ENCODE measurements at regions not wholly inside any gene's neighbourhood (a gene's known extent, or its start where the extent isn't known, plus 50 kb on each side); places are given as distances from the start of the nearest gene placed in this dataset.

- Histone ChIP-seq H4K20me1 (ENCODE audit: insufficient read depth, low read length) (no peaks in the 10 kb centered on the region), H3K4me3 (ENCODE audit: low read length) (peak overlapping the region; percentile 41), H3K27me3 (ENCODE audit: low read depth, low read length) (no peaks in the 10 kb centered on the region), H3K36me3 (replicated peaks; ENCODE audit: low read depth, low read length) (no peaks in the 10 kb centered on the region), H3K4me2 (ENCODE audit: low read length) (peak overlapping the region; percentile 65), H2AFZ (ENCODE audit: low read depth, low read length) (peak overlapping the region; percentile 31; the same call in 1 of the 2 replicates), H3K9me3 (ENCODE audit: insufficient read depth, low read length) (no peaks in the 10 kb centered on the region), H3K9ac (ENCODE audit: low read length) (peak overlapping the region; percentile 63; the same call in 1 of the 2 replicates), H3K79me2 (ENCODE audit: low read length) (no peaks in the 10 kb centered on the region), H3K27ac (ENCODE audit: low read length) (peak overlapping the region; percentile 92), H3K4me1 (ENCODE audit: low read length) (peaks cover 72% of the 10 kb centered on the region)
- no peak for TF ChIP-seq EZH2phosphoT487 (IDR thresholded peaks at IDR 0.05; ENCODE audit: low read depth)
These were observed 108.4 kb upstream of the RASGRP1 start for GRCh38 chr15:38672814-38673670.

GRCh38 chr15:38674448-38674847, 109.8 kb upstream of the RASGRP1 start:
- Histone ChIP-seq H3K4me1 (ENCODE audit: low read length) (peaks cover 70% of the 10 kb centered on the region), H3K4me3 (ENCODE audit: low read length) (no peak overlapping the region), H2AFZ (ENCODE audit: low read depth, low read length) (no peak overlapping the region), H3K9me3 (ENCODE audit: insufficient read depth, low read length) (no peaks in the 10 kb centered on the region), H3K9ac (ENCODE audit: low read length) (no peak overlapping the region), H3K4me2 (ENCODE audit: low read length) (peak overlapping the region; percentile 37), H3K79me2 (ENCODE audit: low read length) (no peaks in the 10 kb centered on the region), H3K36me3 (replicated peaks; ENCODE audit: low read depth, low read length) (no peaks in the 10 kb centered on the region), H3K27me3 (ENCODE audit: low read depth, low read length) (no peaks in the 10 kb centered on the region), H4K20me1 (ENCODE audit: insufficient read depth, low read length) (no peaks in the 10 kb centered on the region), H3K27ac (ENCODE audit: low read length) (no peak overlapping the region)
- no peak for TF ChIP-seq EZH2phosphoT487 (IDR thresholded peaks at IDR 0.05; ENCODE audit: low read depth)
- TF ChIP-seq CTCF (IDR thresholded peaks at IDR 0.05; ENCODE audit: low read depth, low read length) = no peak

- Histone ChIP-seq H3K9me3 (ENCODE audit: insufficient read depth, low read length) (no peaks in the 10 kb centered on the region), H3K27me3 (ENCODE audit: low read depth, low read length) (no peaks in the 10 kb centered on the region), H3K9ac (ENCODE audit: low read length) (no peak overlapping the region), H3K4me3 (ENCODE audit: low read length) (no peak overlapping the region), H3K27ac (ENCODE audit: low read length) (no peak overlapping the region), H3K36me3 (replicated peaks; ENCODE audit: low read depth, low read length) (no peaks in the 10 kb centered on the region), H2AFZ (ENCODE audit: low read depth, low read length) (no peak overlapping the region), H4K20me1 (ENCODE audit: insufficient read depth, low read length) (no peaks in the 10 kb centered on the region), H3K4me1 (ENCODE audit: low read length) (peaks cover 74% of the 10 kb centered on the region), H3K79me2 (ENCODE audit: low read length) (no peaks in the 10 kb centered on the region), H3K4me2 (ENCODE audit: low read length) (no peak overlapping the region)
- TF ChIP-seq CTCF (IDR thresholded peaks at IDR 0.05; ENCODE audit: low read depth, low read length) (no peak), EZH2phosphoT487 (IDR thresholded peaks at IDR 0.05; ENCODE audit: low read depth) (no peak)
These were observed 113.7 kb upstream of the RASGRP1 start for GRCh38 chr15:38678281-38678680.

- no peak overlapping the region for H3K9ac ChIP-seq (ENCODE audit: low read length)
- no peaks in the 10 kb centered on the region for H3K79me2 ChIP-seq (ENCODE audit: low read length)
- no peaks in the 10 kb centered on the region for H4K20me1 ChIP-seq (ENCODE audit: insufficient read depth, low read length)
- no peak overlapping the region for H2AFZ ChIP-seq (ENCODE audit: low read depth, low read length)
- no peaks in the 10 kb centered on the region for H3K9me3 ChIP-seq (ENCODE audit: insufficient read depth, low read length)
- H3K36me3 ChIP-seq (replicated peaks; ENCODE audit: low read depth, low read length) = no peaks in the 10 kb centered on the region
- H3K27me3 ChIP-seq (ENCODE audit: low read depth, low read length) = no peaks in the 10 kb centered on the region
- peaks cover 71% of the 10 kb centered on the region for H3K4me1 ChIP-seq (ENCODE audit: low read length)
- H3K4me2 ChIP-seq (ENCODE audit: low read length) = peak overlapping the region; percentile 9
- H3K4me3 ChIP-seq (ENCODE audit: low read length) = no peak overlapping the region
- peak overlapping the region; percentile 4 for H3K27ac ChIP-seq (ENCODE audit: low read length)
- no peak for TF ChIP-seq EZH2phosphoT487 (IDR thresholded peaks at IDR 0.05; ENCODE audit: low read depth)
- TF ChIP-seq CTCF (IDR thresholded peaks at IDR 0.05; ENCODE audit: low read depth, low read length) = no peak
These were observed 116.2 kb upstream of the RASGRP1 start for GRCh38 chr15:38680775-38681174.

All from OCI-LY3 (cell line).